Esophagus squamous epithelium (tissue), 4 donors: ENCODE measurements at regions not wholly inside any gene's neighbourhood (a gene's known extent, or its start where the extent isn't known, plus 50 kb on each side); places are given as distances from the start of the nearest gene placed in this dataset.

Experiments
- CTCF ChIP-seq, 6 experiments: fragments of 450-650 bp in 4 of 6; fragments of 200-600 bp in 2 of 6; sonication (generic) in 2 of 6; IDR thresholded peaks; one replicate each; pipeline ENCODE4 v1.5.1; 2016 to 2019; ENCODE audit warnings: antibody characterized with exemption in 6 of 6, mild to moderate bottlenecking in 4 of 6, moderate library complexity in 4 of 6
- POLR2A ChIP-seq, 4 donors: fragments of 450-650 bp; IDR thresholded peaks; one replicate each; pipeline ENCODE4 v1.6.1; 2017; ENCODE audit warnings: antibody characterized with exemption in 4 of 4, mild to moderate bottlenecking in 4 of 4, moderate library complexity in 3 of 4

- TF ChIP-seq CTCF (IDR thresholded peaks at IDR 0.05) (no peak), POLR2A (IDR thresholded peaks at IDR 0.05) (no peak)
Measured at GRCh38 chr17:70343114-70343513, 173.8 kb downstream of the KCNJ2 start.
